Spleen (tissue), 11 donors: ENCODE measurements at regions not wholly inside any gene's neighbourhood (a gene's known extent, or its start where the extent isn't known, plus 50 kb on each side); places are given as distances from the start of the nearest gene placed in this dataset.

ENCODE experiments used
- DNase-seq: peaks from one replicate; pipeline ENCODE4 v3.0.0-alpha.2; 2020
- H3K27ac ChIP-seq, 8 donors: fragments of 200-600 bp; sonication (generic) in 7 of 8; 1 replicate in 4 of 8; 2 replicates in 4 of 8; pipeline versions ENCODE4 v1.5.0 to v1.8.0; 2016 to 2021; ENCODE audit warnings: inconsistent platforms in 4 of 8, mild to moderate bottlenecking in 4 of 8, moderate library complexity in 1 of 8
- H3K27me3 ChIP-seq, 7 donors: fragments of 200-600 bp; sonication (generic) in 6 of 7; replicated peaks in 1 of 7; 1 replicate in 4 of 7; 2 replicates in 3 of 7; pipeline versions ENCODE4 v1.5.0 to v1.8.0; 2016 to 2021; ENCODE audit warnings: inconsistent platforms in 3 of 7, mild to moderate bottlenecking in 1 of 7
- H3K36me3 ChIP-seq, 6 donors: fragments of 200-600 bp; sonication (generic) in 5 of 6; 1 replicate in 4 of 6; 2 replicates in 2 of 6; pipeline versions ENCODE4 v1.5.0 to v1.8.0; 2016 to 2021; ENCODE audit warnings: inconsistent platforms in 2 of 6
- H3K4me1 ChIP-seq, 6 donors: fragments of 200-600 bp; sonication (generic) in 5 of 6; 1 replicate in 3 of 6; 2 replicates in 3 of 6; pipeline versions ENCODE4 v1.5.0 to v1.8.0; 2016 to 2021; ENCODE audit warnings: inconsistent platforms in 3 of 6
- H3K4me3 ChIP-seq, 8 donors: fragments of 200-600 bp; sonication (generic) in 7 of 8; 1 replicate in 4 of 8; 2 replicates in 4 of 8; pipeline versions ENCODE4 v1.5.0 to v1.8.0; 2016 to 2021; ENCODE audit warnings: inconsistent platforms in 4 of 8, mild to moderate bottlenecking in 4 of 8, moderate library complexity in 2 of 8
- H3K9me3 ChIP-seq, 8 donors: fragments of 200-600 bp; sonication (generic) in 7 of 8; 1 replicate in 4 of 8; 2 replicates in 4 of 8; pipeline versions ENCODE4 v1.5.0 to v1.8.0; 2016 to 2021; ENCODE audit warnings: inconsistent platforms in 4 of 8
- CTCF ChIP-seq, 11 experiments: fragments of 200-600 bp in 7 of 11; fragments of 450-650 bp in 4 of 11; sonication (generic) in 4 of 11; IDR thresholded peaks in 8 of 11; conservative IDR thresholded peaks in 3 of 11; 1 replicate in 7 of 11; 2 replicates in 4 of 11; pipeline versions ENCODE4 v1.4.0 to v1.8.0; 2016 to 2021; ENCODE audit warnings: antibody characterized with exemption in 11 of 11, inconsistent platforms in 4 of 11, mild to moderate bottlenecking in 1 of 11
- POLR2A ChIP-seq, 3 donors: fragments of 450-650 bp; IDR thresholded peaks; one replicate each; pipeline ENCODE4 v1.5.1; 2017; ENCODE audit warnings: antibody characterized with exemption in 3 of 3, mild to moderate bottlenecking in 1 of 3
- POLR2AphosphoS5 ChIP-seq, 3 donors: sonication (generic); formaldehyde crosslinking; IDR thresholded peaks; one replicate each; pipeline ENCODE4 v1.5.1; 2017; ENCODE audit warnings: antibody characterized with exemption in 3 of 3
- WGBS, 5 donors: extraction: QIAGEN DNeasy Blood & Tissue Kit in 3 of 5; methylation state at CpG; one replicate each; pipeline versions ENCODE4 v1.1.5 to v1.1.7; 2013 to 2018; 5-methylcytosine and 5-hydroxymethylcytosine counted together
- intact Hi-C: fragments of 100-400 bp; cut with DNase I; formaldehyde crosslinking; loops from one replicate; pipeline ENCODE4 v1.15.0; 2023; ENCODE audit warnings: low total_unique reads
- donor health status: healthy with polysubstance abuse.
- donor health status: DM: no; HTN: no; CAD: no; lungs with moderate emphysema.
- donor health status: DM: no; HTN: no; CAD: no.
- donor health status: Bipolar disorder and iron deficiency.
- donor health status: healthy.
- donor health status: DM: no; HTN: no; CAD: no.
- donor health status: DM: yes; HTN: yes; CAD: no.

- Histone ChIP-seq H3K9me3 (no peaks in the 10 kb centered on the region), H3K4me1 (no peaks in the 10 kb centered on the region), H3K36me3 (no peaks in the 10 kb centered on the region), H3K4me3 (no peak overlapping the region), H3K27me3 (peaks cover 0 to 46% (median 0%) of the 10 kb centered on the region in 7 donors), H3K27ac (no peak overlapping the region)
- intact Hi-C loops = no loop called here
- DNase-seq = peak; percentile 32
- WGBS, 5 donors = 57 to 65% (median 61%) methylated on average over 16 of the region's 16 CpGs
- no peak for TF ChIP-seq POLR2A (IDR thresholded peaks at IDR 0.05)
- TF ChIP-seq CTCF (IDR thresholded peaks at IDR 0.05 in 8 of 11, conservative IDR thresholded peaks at IDR 0.05 in 3 of 11) = no peak
- TF ChIP-seq POLR2AphosphoS5 (IDR thresholded peaks at IDR 0.05) = no peak
Observed at GRCh38 chr11:119989159-119989821, 148.6 kb downstream of the TRIM29 start.

- H3K27me3 ChIP-seq = peaks cover 0 to 56% (median 0%) of the 10 kb centered on the region in 7 donors
- no peak for TF ChIP-seq POLR2AphosphoS5 (IDR thresholded peaks at IDR 0.05)
- no peak for TF ChIP-seq CTCF (IDR thresholded peaks at IDR 0.05 in 8 of 11, conservative IDR thresholded peaks at IDR 0.05 in 3 of 11)
- TF ChIP-seq POLR2A (IDR thresholded peaks at IDR 0.05) = no peak
- H3K36me3 ChIP-seq = no peaks in the 10 kb centered on the region
- no peaks in the 10 kb centered on the region for H3K9me3 ChIP-seq
- H3K27ac ChIP-seq = no peak overlapping the region
- no peak overlapping the region for H3K4me3 ChIP-seq
- WGBS, 5 donors = 83 to 90% (median 86%) methylated on average over 14 of the region's 14 CpGs
- no peaks in the 10 kb centered on the region for H3K4me1 ChIP-seq
- intact Hi-C loops = no loop called here
- DNase-seq = no peak
Observed at GRCh38 chr11:119985551-119985950, 152.4 kb downstream of the TRIM29 start.

DNA sequence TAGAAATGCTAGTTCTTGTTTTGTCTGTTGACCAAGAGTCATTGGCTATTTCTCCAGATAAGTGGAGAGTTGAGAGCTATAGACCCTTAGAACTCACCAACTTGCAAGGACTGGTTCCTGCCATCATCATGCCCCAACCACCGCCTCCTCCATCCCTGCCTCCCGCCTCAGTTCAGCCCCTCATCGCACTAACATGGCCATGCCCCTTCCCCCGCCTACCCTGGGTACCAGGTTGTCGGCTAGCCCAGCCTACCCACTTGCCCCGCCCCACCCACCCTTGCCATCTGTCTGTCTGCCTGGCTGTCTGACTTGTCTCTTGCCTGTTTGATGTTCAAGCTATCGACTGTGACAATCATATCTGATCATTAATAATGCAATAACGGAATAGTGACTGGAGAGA lies 154.1 kb downstream of the TRIM29 start:
- Histone ChIP-seq H3K36me3 (no peaks in the 10 kb centered on the region), H3K9me3 (no peaks in the 10 kb centered on the region), H3K27ac (no peak overlapping the region), H3K4me3 (no peak overlapping the region), H3K4me1 (no peaks in the 10 kb centered on the region), H3K27me3 (peaks cover 0 to 50% (median 0%) of the 10 kb centered on the region in 7 donors)
- DNase-seq = no peak
- intact Hi-C loops = no loop called here
- 88 to 96% (median 90%) methylated on average over 8 of the region's 8 CpGs for WGBS, 5 donors
- TF ChIP-seq POLR2AphosphoS5 (IDR thresholded peaks at IDR 0.05) = no peak
- no peak for TF ChIP-seq CTCF (IDR thresholded peaks at IDR 0.05 in 8 of 11, conservative IDR thresholded peaks at IDR 0.05 in 3 of 11)
- TF ChIP-seq POLR2A (IDR thresholded peaks at IDR 0.05) = no peak

DNA sequence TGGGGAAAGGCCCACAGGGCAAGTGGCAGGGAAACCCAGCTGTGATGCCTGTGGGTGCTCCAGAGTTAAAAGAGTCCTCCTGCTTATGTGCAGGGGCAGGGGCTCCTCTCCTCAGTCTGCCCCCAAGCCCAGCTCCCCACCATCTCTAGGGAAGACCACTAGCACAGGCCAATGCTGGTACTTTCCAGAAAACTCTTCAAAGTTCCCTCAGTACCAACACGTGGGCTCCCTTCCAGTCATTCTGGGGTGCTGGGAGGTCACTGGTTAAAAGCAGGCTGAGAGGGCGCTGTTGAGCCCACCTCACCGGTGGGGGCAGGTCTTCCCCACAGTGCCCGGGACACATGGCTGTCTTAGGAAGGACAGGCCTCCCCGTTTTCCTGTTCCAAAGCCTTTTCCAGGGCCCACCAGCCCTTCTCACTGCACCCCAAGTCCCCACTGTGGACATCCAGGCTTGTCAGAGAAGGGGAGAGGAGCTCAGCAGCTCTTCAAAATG lies 154.6 kb downstream of the TRIM29 start:
- 46 to 63% (median 52%) methylated on average over 2 to 5 of the region's 5 CpGs for WGBS, 5 donors
- Histone ChIP-seq H3K27me3 (peaks cover 0 to 55% (median 0%) of the 10 kb centered on the region in 7 donors), H3K4me3 (no peak overlapping the region), H3K27ac (no peak overlapping the region), H3K9me3 (no peaks in the 10 kb centered on the region), H3K36me3 (no peaks in the 10 kb centered on the region), H3K4me1 (no peaks in the 10 kb centered on the region)
- TF ChIP-seq CTCF (IDR thresholded peaks at IDR 0.05 in 8 of 11, conservative IDR thresholded peaks at IDR 0.05 in 3 of 11) (no peak), POLR2A (IDR thresholded peaks at IDR 0.05) (no peak), POLR2AphosphoS5 (IDR thresholded peaks at IDR 0.05) (no peak)
- no peak for DNase-seq
- intact Hi-C loops = no loop called here
